Heart left ventricle (tissue), 16 donors: ENCODE measurements at regions not wholly inside any gene's neighbourhood (a gene's known extent, or its start where the extent isn't known, plus 50 kb on each side); places are given as distances from the start of the nearest gene placed in this dataset.

Experiments used
- ATAC-seq, 4 donors: fragments of 200-7000 bp; cut with Tn5 transposase; one replicate each; pipeline ENCODE4 v1.9.1; 2020 to 2022; ENCODE audit warnings: moderate library complexity in 4 of 4, mild to moderate bottlenecking in 3 of 4, moderate number of reproducible peaks in 1 of 4
- DNase-seq, 5 donors: peaks; one replicate each; pipeline ENCODE4 v3.0.0-alpha.2; 2020
- H3K27ac ChIP-seq, 12 donors: fragments of 200-600 bp; sonication (generic) in 4 of 12; one replicate each; pipeline versions ENCODE4 v1.5.0 to v1.8.0; 2016 to 2022; ENCODE audit warnings: mild to moderate bottlenecking in 2 of 12
- H3K27me3 ChIP-seq, 9 donors: fragments of 200-600 bp; sonication (generic) in 2 of 9; one replicate each; pipeline versions ENCODE4 v1.5.1 to v1.8.0; 2016 to 2022; ENCODE audit warnings: mild to moderate bottlenecking in 3 of 9
- H3K36me3 ChIP-seq, 9 donors: fragments of 200-600 bp; sonication (generic) in 2 of 9; one replicate each; pipeline versions ENCODE4 v1.5.0 to v1.8.0; 2018 to 2022; ENCODE audit warnings: mild to moderate bottlenecking in 2 of 9
- H3K4me1 ChIP-seq, 12 donors: fragments of 200-600 bp; sonication (generic) in 4 of 12; one replicate each; pipeline versions ENCODE4 v1.5.0 to v1.8.0; 2016 to 2022; ENCODE audit warnings: mild to moderate bottlenecking in 3 of 12
- H3K4me3 ChIP-seq, 12 donors: fragments of 200-600 bp; sonication (generic) in 4 of 12; one replicate each; pipeline versions ENCODE4 v1.5.0 to v1.8.0; 2017 to 2022; ENCODE audit warnings: mild to moderate bottlenecking in 9 of 12, moderate library complexity in 4 of 12
- H3K9me3 ChIP-seq, 12 donors: fragments of 200-600 bp; sonication (generic) in 4 of 12; one replicate each; pipeline versions ENCODE4 v1.5.0 to v1.8.0; 2016 to 2022; ENCODE audit warnings: mild to moderate bottlenecking in 1 of 12
- POLR2A ChIP-seq, 2 donors: fragments of 450-650 bp; IDR thresholded peaks; one replicate each; pipeline ENCODE4 v1.6.1; 2017; ENCODE audit warnings: antibody characterized with exemption in 2 of 2, mild to moderate bottlenecking in 2 of 2, moderate library complexity in 2 of 2
- WGBS, 4 donors: extraction: QIAGEN DNeasy Blood & Tissue Kit in 2 of 4; methylation state at CpG; one replicate each; pipeline versions ENCODE4 v1.1.5 to v1.1.7; 2013 to 2018; 5-methylcytosine and 5-hydroxymethylcytosine counted together
- intact Hi-C, 10 donors: fragments of 100-400 bp; cut with DNase I; formaldehyde crosslinking; loops; one replicate each; pipeline versions ENCODE4 v1.11.1 to v1.14.2; 2022
- TF ChIP-seq, protein P1 (sequence below), 12 donors: fragments of 200-600 bp; sonication (generic) in 4 of 12; IDR thresholded peaks; one replicate each; pipeline versions ENCODE4 v1.5.0 to v1.8.0; 2018 to 2022; ENCODE audit warnings: antibody characterized with exemption in 12 of 12, mild to moderate bottlenecking in 5 of 12
- donor health status: ischemic (EF 13 %, LVEDD 7.1; RV severe dilation, severe dysfunction).
- donor health status: healthy with polysubstance abuse.
- donor health status: DM: no; HTN: yes; CAD: no.
- donor health status: DM: no; HTN: no; CAD: no.
- donor health status: ischemic (EF 25% LVEDD 6.9; RV normal size, moderate dysfunction).
- donor health status: ischemic (EF 25% LVEDD 5.7; RV mildly dilated, moderate dysfunction).
- donor health status: healthy.
- donor health status: DM: yes; HTN: yes; CAD: no.
- donor health status: ischemic (EF 35%, LVEDD 5.7; RV mildly dilated, moderate dysfunction).
- donor health status: nonischemic (EF 11% LVEDD 7.7; RV severe dilation, severe dysfunction).
- donor health status: DM: yes; HTN: yes; CAD: no.
- donor health status: PGD.
- donor health status: ischemic (EF 29% LVEDD 5.4; RV normal size, mild dysfunction).
- donor health status: nonischemic (EF 23%, LVEDD 6.1; RV moderate dilation, normal function).

DNA sequence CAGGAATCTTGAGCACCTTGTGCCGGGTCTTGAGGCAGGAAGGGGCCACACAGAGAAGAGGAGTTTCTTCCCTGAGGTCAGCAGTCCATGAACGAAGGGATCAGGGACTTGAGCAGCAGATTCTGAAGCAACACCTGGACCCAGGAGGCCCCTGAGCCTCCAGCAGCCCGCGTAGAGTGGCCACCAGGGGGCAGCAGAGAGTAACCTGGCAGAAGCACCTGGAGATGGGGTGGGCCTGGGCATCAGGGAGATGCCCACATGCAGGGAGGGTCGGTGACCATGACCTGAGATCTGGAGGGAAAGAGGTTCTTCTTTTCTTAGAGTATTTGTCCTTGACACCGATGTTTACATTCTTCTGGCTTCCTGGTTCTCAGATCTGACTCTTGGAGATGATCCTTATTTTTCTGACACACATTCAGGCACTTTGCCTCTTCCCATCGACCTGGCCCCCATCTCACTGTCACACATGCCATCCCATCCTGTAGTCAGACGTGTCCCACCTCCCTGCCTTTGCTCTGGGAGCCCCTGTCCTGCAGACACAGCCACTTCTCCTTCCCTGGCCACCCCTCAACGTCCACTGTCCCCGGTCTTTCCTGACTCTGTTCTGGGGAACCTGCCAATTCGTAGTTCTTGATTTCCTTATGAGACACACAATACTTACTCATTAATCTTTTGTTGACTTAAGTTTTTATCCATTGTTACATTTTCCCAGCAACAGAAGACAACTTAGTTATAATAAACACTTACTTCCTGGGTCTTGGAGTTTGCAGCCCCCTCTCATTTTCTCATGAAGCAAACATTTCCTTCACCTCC is 66.5 kb downstream of the GGTLC2 start:
- ATAC-seq, result peak in 3 of 4 donors; percentile 39 to 62 (median 55)
- TF ChIP-seq, protein P1, sequence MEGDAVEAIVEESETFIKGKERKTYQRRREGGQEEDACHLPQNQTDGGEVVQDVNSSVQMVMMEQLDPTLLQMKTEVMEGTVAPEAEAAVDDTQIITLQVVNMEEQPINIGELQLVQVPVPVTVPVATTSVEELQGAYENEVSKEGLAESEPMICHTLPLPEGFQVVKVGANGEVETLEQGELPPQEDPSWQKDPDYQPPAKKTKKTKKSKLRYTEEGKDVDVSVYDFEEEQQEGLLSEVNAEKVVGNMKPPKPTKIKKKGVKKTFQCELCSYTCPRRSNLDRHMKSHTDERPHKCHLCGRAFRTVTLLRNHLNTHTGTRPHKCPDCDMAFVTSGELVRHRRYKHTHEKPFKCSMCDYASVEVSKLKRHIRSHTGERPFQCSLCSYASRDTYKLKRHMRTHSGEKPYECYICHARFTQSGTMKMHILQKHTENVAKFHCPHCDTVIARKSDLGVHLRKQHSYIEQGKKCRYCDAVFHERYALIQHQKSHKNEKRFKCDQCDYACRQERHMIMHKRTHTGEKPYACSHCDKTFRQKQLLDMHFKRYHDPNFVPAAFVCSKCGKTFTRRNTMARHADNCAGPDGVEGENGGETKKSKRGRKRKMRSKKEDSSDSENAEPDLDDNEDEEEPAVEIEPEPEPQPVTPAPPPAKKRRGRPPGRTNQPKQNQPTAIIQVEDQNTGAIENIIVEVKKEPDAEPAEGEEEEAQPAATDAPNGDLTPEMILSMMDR (IDR thresholded peaks at IDR 0.05), result peak; percentile 73 to 100 (median 90)
- no peak for TF ChIP-seq POLR2A (IDR thresholded peaks at IDR 0.05)
- peak; percentile 35 to 77 (median 48) for DNase-seq
- Histone ChIP-seq H3K4me1 (peaks cover 0 to 14% (median 0%) of the 10 kb centered on the region in 12 donors), H3K27ac (no peak overlapping the region), H3K4me3 (no peak overlapping the region), H3K27me3 (peaks cover 0 to 23% (median 0%) of the 10 kb centered on the region in 9 donors), H3K9me3 (no peaks in the 10 kb centered on the region), H3K36me3 (no peaks in the 10 kb centered on the region)
- WGBS, 4 donors, result 20 to 31% (median 24%) methylated on average over 10 to 11 of the region's 11 CpGs
- intact Hi-C loops, result no loop called here

DNA sequence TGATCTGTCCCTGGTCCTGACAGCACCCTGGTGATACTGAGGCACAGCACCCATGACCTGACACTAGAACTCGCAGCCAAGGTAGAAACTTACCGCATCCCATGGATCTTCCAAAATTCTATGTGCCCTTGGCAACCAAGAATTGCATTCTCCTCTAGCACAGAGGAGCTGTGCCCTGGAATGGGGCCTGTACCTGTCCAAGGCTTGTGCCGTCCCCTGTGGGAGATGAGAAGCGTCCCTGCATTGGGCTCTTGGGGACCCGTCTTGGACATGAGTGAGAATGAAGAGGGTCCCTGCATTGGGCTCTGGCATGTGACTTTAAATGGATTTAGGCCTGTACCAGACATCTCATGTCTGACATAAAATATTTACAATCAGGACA is 67.1 kb downstream of the GGTLC2 start:
- Histone ChIP-seq H3K27ac (no peak overlapping the region), H3K36me3 (no peaks in the 10 kb centered on the region), H3K9me3 (no peaks in the 10 kb centered on the region), H3K27me3 (peaks cover 0 to 23% (median 0%) of the 10 kb centered on the region in 9 donors), H3K4me3 (no peak overlapping the region), H3K4me1 (peaks cover 0 to 14% (median 0%) of the 10 kb centered on the region in 12 donors)
- TF ChIP-seq, protein P1 (IDR thresholded peaks at IDR 0.05), result no peak
- no peak for TF ChIP-seq POLR2A (IDR thresholded peaks at IDR 0.05)
- DNase-seq, result no peak
- intact Hi-C loops, result no loop called here
- 92 to 98% (median 94%) methylated on average over 5 of the region's 5 CpGs for WGBS, 4 donors
- no peak for ATAC-seq

GRCh38 chr22:22712092-22712658 is 67.8 kb downstream of the GGTLC2 start:
- Histone ChIP-seq H3K4me1 (peaks cover 0 to 14% (median 0%) of the 10 kb centered on the region in 12 donors), H3K9me3 (no peaks in the 10 kb centered on the region), H3K4me3 (no peak overlapping the region), H3K27ac (no peak overlapping the region), H3K27me3 (peaks cover 0 to 26% (median 0%) of the 10 kb centered on the region in 9 donors), H3K36me3 (no peaks in the 10 kb centered on the region)
- DNase-seq, result no peak
- TF ChIP-seq, protein P1 (IDR thresholded peaks at IDR 0.05), result no peak
- no peak for TF ChIP-seq POLR2A (IDR thresholded peaks at IDR 0.05)
- intact Hi-C loops, result no loop called here
- 68 to 90% (median 81%) methylated on average over 4 to 6 of the region's 6 CpGs for WGBS, 4 donors
- ATAC-seq, result no peak

DNA sequence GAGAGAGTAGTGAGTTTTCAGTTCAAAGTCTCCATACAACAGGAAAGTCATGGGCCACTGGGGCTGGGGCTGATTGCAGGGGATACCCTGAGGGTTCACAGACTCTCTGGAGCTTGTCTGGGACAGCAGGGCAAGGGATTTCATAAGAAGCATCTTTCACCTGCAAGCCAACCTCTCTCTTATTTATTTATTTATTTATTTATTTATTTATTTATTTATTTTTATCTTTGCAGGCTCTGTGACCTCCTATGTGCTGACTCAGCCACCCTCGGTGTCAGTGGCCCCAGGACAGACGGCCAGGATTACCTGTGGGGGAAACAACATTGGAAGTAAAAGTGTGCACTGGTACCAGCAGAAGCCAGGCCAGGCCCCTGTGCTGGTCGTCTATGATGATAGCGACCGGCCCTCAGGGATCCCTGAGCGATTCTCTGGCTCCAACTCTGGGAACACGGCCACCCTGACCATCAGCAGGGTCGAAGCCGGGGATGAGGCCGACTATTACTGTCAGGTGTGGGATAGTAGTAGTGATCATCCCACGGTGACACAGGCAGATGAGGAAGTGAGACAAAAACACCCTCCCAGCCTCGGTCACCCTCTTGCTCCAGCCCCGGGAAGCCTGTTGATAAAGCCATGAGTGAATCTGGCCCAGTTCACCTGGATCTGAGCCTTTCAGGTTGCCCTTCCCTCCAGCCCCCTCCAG is 68.4 kb downstream of the GGTLC2 start:
- Histone ChIP-seq H3K4me3 (no peak overlapping the region), H3K9me3 (no peaks in the 10 kb centered on the region), H3K27ac (no peak overlapping the region), H3K27me3 (peaks cover 0 to 33% (median 0%) of the 10 kb centered on the region in 9 donors), H3K36me3 (no peaks in the 10 kb centered on the region), H3K4me1 (peaks cover 0 to 14% (median 0%) of the 10 kb centered on the region in 12 donors)
- TF ChIP-seq POLR2A (IDR thresholded peaks at IDR 0.05), result no peak
- TF ChIP-seq, protein P1 (IDR thresholded peaks at IDR 0.05), result no peak
- intact Hi-C loops, result no loop called here
- 67 to 80% (median 78%) methylated on average over 10 to 13 of the region's 13 CpGs for WGBS, 4 donors
- no peak for DNase-seq
- ATAC-seq, result no peak
